ENCODE measurements at regions not wholly inside any gene's neighbourhood (a gene's known extent, or its start where the extent isn't known, plus 50 kb on each side); places are given as distances from the start of the nearest gene placed in this dataset.

DNA sequence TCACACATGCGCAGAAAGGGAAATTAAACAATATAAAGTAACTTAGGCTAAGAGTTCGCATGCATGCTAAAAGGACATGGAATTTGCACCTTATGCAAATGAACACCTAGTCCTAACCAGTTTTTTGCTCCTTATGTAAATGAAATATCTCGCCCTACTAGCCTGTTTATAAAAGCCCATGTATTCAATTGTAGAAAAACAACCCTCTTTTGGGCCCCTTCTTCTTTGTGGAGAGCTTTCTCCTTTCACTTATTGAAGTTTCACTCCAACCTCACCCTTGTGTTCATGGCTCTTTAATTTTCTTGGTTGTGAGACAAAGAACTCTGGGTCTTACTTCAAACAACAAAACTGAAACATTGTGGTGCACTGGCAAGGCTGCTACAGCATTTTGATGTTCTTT, 333.4 kb upstream of the ATXN7L3B start:
- Histone ChIP-seq H3K27ac (ENCODE audit: low read depth, low read length, poor library complexity, severe bottlenecking) (no peak overlapping the region), H3K27me3 (replicated peaks; ENCODE audit: insufficient read depth, low read depth, low read length, poor library complexity) (no peaks in the 10 kb centered on the region), H3K4me1 (ENCODE audit: insufficient read depth, low read length, poor library complexity, severe bottlenecking) (no peaks in the 10 kb centered on the region), H3K36me3 (ENCODE audit: insufficient read depth, low read length, poor library complexity, severe bottlenecking) (no peaks in the 10 kb centered on the region), H3K9me3 (ENCODE audit: low read depth, low read length, poor library complexity, severe bottlenecking) (no peaks in the 10 kb centered on the region), H3K4me3 (ENCODE audit: low read depth, low read length, poor library complexity, severe bottlenecking) (no peak overlapping the region)
- POLR2A ChIA-PET (ENCODE audit: low non-redundant PET) = no interaction called here
- BruUV-seq (replicated peaks) = no TSS peak
- CTCF ChIA-PET = no interaction called here
- intact Hi-C loops (cut with micrococcal nuclease; ENCODE audit: unreplicated experiment) = no loop called here
- TF ChIP-seq EZH2 (IDR thresholded peaks at IDR 0.05; ENCODE audit: borderline replicate concordance, low read depth, low read length, poor library complexity, severe bottlenecking) = no peak
- TF ChIP-seq, protein P1, sequence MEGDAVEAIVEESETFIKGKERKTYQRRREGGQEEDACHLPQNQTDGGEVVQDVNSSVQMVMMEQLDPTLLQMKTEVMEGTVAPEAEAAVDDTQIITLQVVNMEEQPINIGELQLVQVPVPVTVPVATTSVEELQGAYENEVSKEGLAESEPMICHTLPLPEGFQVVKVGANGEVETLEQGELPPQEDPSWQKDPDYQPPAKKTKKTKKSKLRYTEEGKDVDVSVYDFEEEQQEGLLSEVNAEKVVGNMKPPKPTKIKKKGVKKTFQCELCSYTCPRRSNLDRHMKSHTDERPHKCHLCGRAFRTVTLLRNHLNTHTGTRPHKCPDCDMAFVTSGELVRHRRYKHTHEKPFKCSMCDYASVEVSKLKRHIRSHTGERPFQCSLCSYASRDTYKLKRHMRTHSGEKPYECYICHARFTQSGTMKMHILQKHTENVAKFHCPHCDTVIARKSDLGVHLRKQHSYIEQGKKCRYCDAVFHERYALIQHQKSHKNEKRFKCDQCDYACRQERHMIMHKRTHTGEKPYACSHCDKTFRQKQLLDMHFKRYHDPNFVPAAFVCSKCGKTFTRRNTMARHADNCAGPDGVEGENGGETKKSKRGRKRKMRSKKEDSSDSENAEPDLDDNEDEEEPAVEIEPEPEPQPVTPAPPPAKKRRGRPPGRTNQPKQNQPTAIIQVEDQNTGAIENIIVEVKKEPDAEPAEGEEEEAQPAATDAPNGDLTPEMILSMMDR (conservative IDR thresholded peaks at IDR 0.05; ENCODE audit: low read depth, low read length) = no peak
- DNase-seq (ENCODE audit: low spot score) = no peak

DNA sequence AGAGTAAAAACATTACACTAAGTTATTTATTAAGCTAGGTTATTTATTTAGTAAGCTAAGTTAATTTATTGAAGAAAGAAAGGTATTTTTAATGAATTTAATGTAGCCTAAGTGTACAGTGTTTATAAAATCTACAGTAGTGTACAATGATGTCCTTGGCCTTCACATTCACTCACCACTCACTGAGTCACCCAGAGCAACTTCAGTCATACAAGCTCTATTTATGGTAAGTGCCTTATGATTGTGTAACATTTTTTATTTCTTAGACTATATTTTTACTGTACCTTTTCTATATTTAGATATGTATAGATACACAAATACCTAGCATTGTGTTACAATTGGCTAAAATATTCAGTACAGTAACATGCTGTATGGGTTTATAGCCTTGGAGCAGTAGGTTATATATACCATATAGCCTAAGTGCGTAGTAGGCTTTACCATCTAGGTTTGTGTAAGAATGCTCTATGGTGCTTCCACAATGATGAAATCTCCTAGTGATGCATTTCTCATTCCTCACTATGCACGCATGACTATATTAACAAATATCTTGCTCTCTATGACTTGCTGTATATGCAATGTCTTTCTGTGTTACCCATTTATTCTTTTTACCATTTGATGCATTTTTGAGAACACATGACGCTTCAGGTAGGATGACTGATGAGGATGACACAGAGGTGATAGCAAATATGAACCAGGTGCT, 309.6 kb upstream of the ATXN7L3B start:
- Histone ChIP-seq H3K36me3 (ENCODE audit: insufficient read depth, low read length, poor library complexity, severe bottlenecking) (no peaks in the 10 kb centered on the region), H3K27ac (ENCODE audit: low read depth, low read length, poor library complexity, severe bottlenecking) (no peak overlapping the region), H3K4me3 (ENCODE audit: low read depth, low read length, poor library complexity, severe bottlenecking) (no peak overlapping the region), H3K27me3 (replicated peaks; ENCODE audit: insufficient read depth, low read depth, low read length, poor library complexity) (no peaks in the 10 kb centered on the region), H3K9me3 (ENCODE audit: low read depth, low read length, poor library complexity, severe bottlenecking) (no peaks in the 10 kb centered on the region), H3K4me1 (ENCODE audit: insufficient read depth, low read length, poor library complexity, severe bottlenecking) (no peaks in the 10 kb centered on the region)
- ChIA-PET CTCF (no interaction called here), POLR2A (ENCODE audit: low non-redundant PET) (no interaction called here)
- intact Hi-C loops (cut with micrococcal nuclease; ENCODE audit: unreplicated experiment) = no loop called here
- TF ChIP-seq EZH2 (IDR thresholded peaks at IDR 0.05; ENCODE audit: borderline replicate concordance, low read depth, low read length, poor library complexity, severe bottlenecking) = no peak
- TF ChIP-seq, protein P1 (conservative IDR thresholded peaks at IDR 0.05; ENCODE audit: low read depth, low read length) = no peak
- BruUV-seq (replicated peaks) = no TSS peak
- DNase-seq (ENCODE audit: low spot score) = no peak

DNA sequence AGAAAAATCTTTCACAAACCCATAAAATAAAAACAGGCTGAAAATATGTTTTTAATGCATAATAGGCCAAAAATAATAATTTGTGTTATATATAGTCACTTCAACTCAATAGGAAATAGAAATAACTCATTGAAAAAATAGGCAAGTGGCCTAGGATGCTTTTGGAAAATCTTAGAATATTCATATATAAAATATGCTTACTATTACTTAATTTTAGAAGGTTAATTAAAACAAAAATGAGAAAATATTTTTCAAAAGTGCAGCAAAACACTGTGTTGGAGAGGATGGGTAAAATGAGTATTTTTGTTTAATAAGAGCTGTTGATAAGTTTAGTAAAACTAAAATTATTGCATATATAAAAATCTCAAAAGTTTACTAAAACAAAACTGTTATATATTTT, 308.0 kb upstream of the ATXN7L3B start:
- TF ChIP-seq EZH2 (IDR thresholded peaks at IDR 0.05; ENCODE audit: borderline replicate concordance, low read depth, low read length, poor library complexity, severe bottlenecking) = no peak
- TF ChIP-seq, protein P1 (conservative IDR thresholded peaks at IDR 0.05; ENCODE audit: low read depth, low read length) = no peak
- BruUV-seq (replicated peaks) = no TSS peak
- Histone ChIP-seq H3K4me1 (ENCODE audit: insufficient read depth, low read length, poor library complexity, severe bottlenecking) (no peaks in the 10 kb centered on the region), H3K27ac (ENCODE audit: low read depth, low read length, poor library complexity, severe bottlenecking) (no peak overlapping the region), H3K9me3 (ENCODE audit: low read depth, low read length, poor library complexity, severe bottlenecking) (no peaks in the 10 kb centered on the region), H3K36me3 (ENCODE audit: insufficient read depth, low read length, poor library complexity, severe bottlenecking) (no peaks in the 10 kb centered on the region), H3K4me3 (ENCODE audit: low read depth, low read length, poor library complexity, severe bottlenecking) (no peak overlapping the region), H3K27me3 (replicated peaks; ENCODE audit: insufficient read depth, low read depth, low read length, poor library complexity) (no peaks in the 10 kb centered on the region)
- no peak for DNase-seq (ENCODE audit: low spot score)
- intact Hi-C loops (cut with micrococcal nuclease; ENCODE audit: unreplicated experiment) = no loop called here
- POLR2A ChIA-PET (ENCODE audit: low non-redundant PET) = no interaction called here
- CTCF ChIA-PET = no interaction called here

All from A673 (cell line).